Astrocyte of the spinal cord (primary cell): ENCODE measurements at regions not wholly inside any gene's neighbourhood (a gene's known extent, or its start where the extent isn't known, plus 50 kb on each side); places are given as distances from the start of the nearest gene placed in this dataset.

Source experiments
- DNase-seq: peaks from one replicate; pipeline ENCODE4 v3.0.0; 2011; ENCODE audit warnings: low read depth, low spot score
- H3K4me3 ChIP-seq: 2 replicates; pipeline ENCODE4 v1.5.1; 2011; ENCODE audit warnings: low read depth, mild to moderate bottlenecking, low read length, moderate library complexity
- in situ Hi-C: cut with HindIII; loops from 2 replicates; pipeline ENCODE4 v1.10.0; 2017; ENCODE audit warnings: low sequenced_read_pairs
- TF ChIP-seq, protein P1 (sequence below): IDR thresholded peaks from 2 replicates; pipeline ENCODE4 v1.5.1; 2012; ENCODE audit warnings: low read depth, mild to moderate bottlenecking, low read length, inconsistent platforms

DNA sequence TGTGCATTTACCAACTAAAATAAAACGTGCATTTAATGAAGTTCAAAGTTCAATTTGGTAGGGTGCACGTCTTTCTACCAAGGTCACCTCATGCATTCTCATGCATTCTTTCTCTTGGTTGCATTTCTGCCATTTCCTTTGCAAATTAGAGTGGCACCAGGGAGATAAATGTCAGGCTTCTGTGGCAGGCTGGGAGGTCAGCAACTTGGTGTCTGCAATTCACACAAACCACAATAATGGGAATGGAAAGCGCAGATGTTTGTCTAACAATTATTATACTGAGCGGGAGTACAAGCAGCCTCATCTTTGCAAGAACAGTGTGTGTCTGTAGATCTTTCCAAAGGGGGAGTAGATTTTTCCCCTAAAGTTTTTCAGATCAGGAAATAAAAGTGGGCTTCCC lies 411.7 kb downstream of the DMRT2 start:
- in situ Hi-C loops = no loop called here
- TF ChIP-seq, protein P1, sequence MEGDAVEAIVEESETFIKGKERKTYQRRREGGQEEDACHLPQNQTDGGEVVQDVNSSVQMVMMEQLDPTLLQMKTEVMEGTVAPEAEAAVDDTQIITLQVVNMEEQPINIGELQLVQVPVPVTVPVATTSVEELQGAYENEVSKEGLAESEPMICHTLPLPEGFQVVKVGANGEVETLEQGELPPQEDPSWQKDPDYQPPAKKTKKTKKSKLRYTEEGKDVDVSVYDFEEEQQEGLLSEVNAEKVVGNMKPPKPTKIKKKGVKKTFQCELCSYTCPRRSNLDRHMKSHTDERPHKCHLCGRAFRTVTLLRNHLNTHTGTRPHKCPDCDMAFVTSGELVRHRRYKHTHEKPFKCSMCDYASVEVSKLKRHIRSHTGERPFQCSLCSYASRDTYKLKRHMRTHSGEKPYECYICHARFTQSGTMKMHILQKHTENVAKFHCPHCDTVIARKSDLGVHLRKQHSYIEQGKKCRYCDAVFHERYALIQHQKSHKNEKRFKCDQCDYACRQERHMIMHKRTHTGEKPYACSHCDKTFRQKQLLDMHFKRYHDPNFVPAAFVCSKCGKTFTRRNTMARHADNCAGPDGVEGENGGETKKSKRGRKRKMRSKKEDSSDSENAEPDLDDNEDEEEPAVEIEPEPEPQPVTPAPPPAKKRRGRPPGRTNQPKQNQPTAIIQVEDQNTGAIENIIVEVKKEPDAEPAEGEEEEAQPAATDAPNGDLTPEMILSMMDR = no peak
- no peak overlapping the region for H3K4me3 ChIP-seq
- no peak for DNase-seq

DNA sequence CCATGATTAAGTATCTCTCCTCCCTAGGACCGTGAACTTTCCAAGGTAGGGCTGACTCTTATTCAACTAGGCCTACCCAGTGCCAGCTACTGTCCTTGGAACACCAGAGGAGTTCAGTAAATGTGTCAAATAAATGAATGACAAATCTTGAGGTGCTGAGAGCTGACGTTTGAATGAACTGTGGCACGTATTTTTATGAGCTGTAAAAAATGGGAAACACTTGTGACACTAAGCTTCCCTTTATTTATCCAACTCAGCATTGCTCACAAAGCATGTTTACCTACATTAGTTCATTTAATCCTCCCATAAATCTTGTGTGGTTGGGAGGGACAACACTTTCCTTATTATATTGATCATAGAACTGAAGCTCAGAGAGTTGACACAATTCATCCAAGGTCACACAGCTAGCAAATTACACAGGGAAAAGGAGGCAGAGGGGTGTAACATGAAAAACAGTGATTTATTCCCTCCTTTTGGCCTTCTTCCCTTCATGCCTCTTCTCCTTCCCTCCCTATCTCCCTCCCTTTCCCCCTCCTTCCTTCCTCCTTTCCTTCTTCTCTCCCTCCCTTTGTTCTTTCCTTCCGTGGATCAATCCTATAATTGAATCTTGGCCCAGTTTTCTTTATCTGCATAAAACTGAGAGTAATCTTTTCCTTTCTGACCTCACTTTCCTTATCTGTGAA lies 412.6 kb downstream of the DMRT2 start:
- in situ Hi-C loops = no loop called here
- H3K4me3 ChIP-seq = no peak overlapping the region
- DNase-seq = no peak
- TF ChIP-seq, protein P1 = no peak

DNA sequence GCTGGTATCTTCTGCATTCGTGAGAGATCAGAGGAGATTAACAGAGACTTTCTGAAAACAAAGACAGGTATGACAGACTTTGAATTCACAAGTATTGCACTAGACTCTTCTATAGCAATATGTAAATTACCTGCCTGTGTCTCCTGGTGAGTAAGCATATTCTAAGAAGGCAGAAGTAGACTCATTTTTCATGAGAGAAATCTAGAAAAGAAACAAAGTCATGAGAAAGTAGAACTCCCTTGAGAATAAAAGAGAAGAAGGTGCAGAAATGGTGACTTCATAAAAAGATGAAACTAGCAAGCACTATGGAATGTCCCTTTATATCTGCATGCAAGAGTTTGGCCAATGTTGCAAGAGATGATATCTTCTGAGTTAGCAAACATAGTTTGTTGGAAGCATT lies 419.8 kb downstream of the DMRT2 start:
- TF ChIP-seq, protein P1 = no peak
- in situ Hi-C loops = no loop called here
- DNase-seq = no peak
- no peak overlapping the region for H3K4me3 ChIP-seq

DNA sequence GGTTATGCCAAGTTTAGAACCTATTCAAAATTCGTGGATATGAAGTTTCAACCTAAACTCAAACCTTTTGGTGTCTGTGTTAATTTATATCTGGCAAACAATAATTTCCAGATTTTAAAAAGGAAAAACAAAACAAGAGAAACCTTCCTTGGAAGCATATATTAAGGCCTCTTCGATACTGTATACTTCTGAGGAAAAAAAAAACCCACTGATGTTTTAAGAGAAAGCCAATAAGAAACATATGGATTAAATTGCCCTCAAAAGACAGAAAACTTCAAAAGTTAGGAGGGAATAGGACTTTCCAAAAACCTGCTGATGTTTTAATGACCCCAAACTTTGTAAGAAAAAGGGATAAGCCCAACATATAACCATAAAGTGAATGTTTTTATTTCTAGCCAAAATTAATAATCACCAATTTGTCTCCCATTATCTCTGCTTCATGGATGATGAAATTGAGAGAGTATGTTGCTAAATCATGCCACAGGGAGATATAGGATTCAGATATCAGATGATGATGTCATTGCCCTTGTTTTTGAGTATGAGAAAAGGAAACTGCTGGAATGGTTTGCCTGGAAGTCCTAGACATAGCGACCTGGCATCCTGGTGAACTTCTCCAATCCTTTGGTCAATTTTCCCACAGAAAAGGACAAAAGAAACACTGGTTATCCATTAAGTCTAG lies 423.9 kb downstream of the DMRT2 start:
- TF ChIP-seq, protein P1 = no peak
- DNase-seq = no peak
- H3K4me3 ChIP-seq = no peak overlapping the region
- in situ Hi-C loops = no loop called here

DNA sequence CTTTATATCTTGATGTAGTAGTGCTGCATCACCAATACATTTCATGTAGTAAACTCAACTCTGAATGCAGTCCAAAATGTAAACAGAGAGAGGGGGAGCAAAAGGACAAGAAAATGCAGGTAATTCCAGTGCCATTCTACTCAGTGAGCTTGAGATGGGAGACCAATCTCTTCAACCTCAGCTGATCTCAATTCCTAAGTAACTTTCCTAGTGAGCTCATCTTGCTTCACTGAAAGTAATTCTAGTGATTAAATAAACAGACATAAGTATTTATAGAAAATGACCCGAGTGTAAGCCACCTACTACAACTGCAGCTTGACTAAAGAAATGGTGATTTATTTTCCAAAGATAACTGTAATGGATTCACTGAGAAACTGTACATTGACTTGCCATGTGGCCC lies 424.5 kb downstream of the DMRT2 start:
- no peak overlapping the region for H3K4me3 ChIP-seq
- no peak for DNase-seq
- TF ChIP-seq, protein P1 = no peak
- in situ Hi-C loops = no loop called here

DNA sequence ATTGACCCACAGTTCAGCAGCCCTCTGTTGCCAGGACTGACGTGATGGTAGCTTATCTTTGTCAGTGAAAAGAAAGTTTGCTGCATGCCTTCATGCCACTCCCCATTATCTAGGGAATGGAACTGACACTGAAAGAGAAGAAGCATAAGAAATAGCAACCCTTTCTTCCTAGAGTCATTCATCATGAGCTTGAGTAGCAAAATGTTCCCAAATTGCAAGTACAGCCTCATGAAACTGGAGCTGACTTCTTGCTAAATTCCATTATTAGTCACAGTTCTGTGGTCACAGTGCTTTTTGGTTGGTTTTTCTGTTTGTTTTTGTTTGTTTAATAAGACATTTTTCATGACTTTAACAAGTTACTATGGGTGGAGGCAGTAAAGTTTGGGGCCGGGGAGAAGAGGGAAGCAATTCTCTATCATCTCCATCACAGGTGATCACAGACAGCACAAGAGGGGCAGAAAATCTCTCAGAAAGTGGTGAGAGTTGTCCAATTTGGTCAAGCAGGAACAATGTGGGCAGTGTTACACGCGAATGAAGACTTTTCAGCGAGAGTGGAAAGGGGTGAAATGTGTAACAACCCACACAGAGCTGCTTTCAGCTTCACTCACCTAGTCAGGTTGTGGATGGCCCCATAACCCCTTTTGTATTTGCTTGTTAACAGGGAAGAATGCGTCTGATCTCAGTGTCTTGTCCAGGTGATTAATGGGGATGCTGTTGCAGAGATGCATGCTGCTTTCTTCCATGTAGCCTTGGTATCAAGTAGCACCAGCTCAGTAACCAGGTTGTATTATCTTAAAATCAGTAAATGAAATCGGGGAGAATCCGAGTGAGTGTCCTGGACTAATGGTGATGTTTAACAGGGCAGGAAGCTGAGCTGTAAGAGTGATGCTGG lies 440.4 kb downstream of the DMRT2 start:
- no peak for DNase-seq
- TF ChIP-seq, protein P1 = no peak
- no peak overlapping the region for H3K4me3 ChIP-seq
- in situ Hi-C loops = no loop called here
